NCI-H345 treated with DMSO at 0.1 percent for 48 hours (cell line): ENCODE measurements at regions not wholly inside any gene's neighbourhood (a gene's known extent, or its start where the extent isn't known, plus 50 kb on each side); places are given as distances from the start of the nearest gene placed in this dataset.

Experiments used
- DNase-seq: peaks from one replicate; lab custom pipeline; 2025; ENCODE audit not compliant: unreplicated experiment; lab: John Stamatoyannopoulos, UW

- DNase-seq, result no peak
These were observed 128.9 kb upstream of the LEF1 start for GRCh38 chr4:108297605-108298004.

GRCh38 chr4:108292229-108292628 is 123.5 kb upstream of the LEF1 start:
- DNase-seq, result no peak

- DNase-seq, result no peak
These were observed 122.4 kb upstream of the LEF1 start for GRCh38 chr4:108291137-108291536.

- no peak for DNase-seq
These were observed 119.2 kb upstream of the LEF1 start for GRCh38 chr4:108287834-108288413.

- no peak for DNase-seq
These were observed 111.3 kb upstream of the LEF1 start for GRCh38 chr4:108280072-108280471.

GRCh38 chr4:108276690-108277089 is 108.0 kb upstream of the LEF1 start:
- no peak for DNase-seq

- DNase-seq, result no peak
These were observed 104.3 kb upstream of the LEF1 start for GRCh38 chr4:108272986-108273385.

GRCh38 chr4:108272561-108272960 is 103.8 kb upstream of the LEF1 start:
- no peak for DNase-seq

- no peak for DNase-seq
These were observed 103.3 kb upstream of the LEF1 start for GRCh38 chr4:108272046-108272445.

- DNase-seq, result no peak
These were observed 102.0 kb upstream of the LEF1 start for GRCh38 chr4:108270466-108271450.

- DNase-seq, result no peak
These were observed 96.0 kb upstream of the LEF1 start for GRCh38 chr4:108264693-108265092.

GRCh38 chr4:108263057-108263456 is 94.3 kb upstream of the LEF1 start:
- no peak for DNase-seq

GRCh38 chr4:108261026-108261425 is 92.3 kb upstream of the LEF1 start:
- no peak for DNase-seq

GRCh38 chr4:108256538-108256937 is 87.8 kb upstream of the LEF1 start:
- DNase-seq, result no peak

- DNase-seq, result no peak
These were observed 86.5 kb upstream of the LEF1 start for GRCh38 chr4:108255203-108255747.

- no peak for DNase-seq
These were observed 80.7 kb upstream of the LEF1 start for GRCh38 chr4:108249397-108249796.

- peak; percentile 52 for DNase-seq
These were observed 78.8 kb upstream of the LEF1 start for GRCh38 chr4:108247387-108248049.

- no peak for DNase-seq
These were observed 75.9 kb upstream of the LEF1 start for GRCh38 chr4:108244606-108245005.

GRCh38 chr4:108240366-108240765 is 71.6 kb upstream of the LEF1 start:
- no peak for DNase-seq

GRCh38 chr4:108237693-108238092 is 69.0 kb upstream of the LEF1 start:
- no peak for DNase-seq

GRCh38 chr4:108236264-108236663 is 67.5 kb upstream of the LEF1 start:
- no peak for DNase-seq

GRCh38 chr4:108227923-108228322 is 59.2 kb upstream of the LEF1 start:
- no peak for DNase-seq
